NCI-H1417 treated with DMSO at 0.1 percent for 48 hours (cell line): ENCODE measurements at regions not wholly inside any gene's neighbourhood (a gene's known extent, or its start where the extent isn't known, plus 50 kb on each side); places are given as distances from the start of the nearest gene placed in this dataset.
"Not testable (repeated sequence)": the region's sequence is repeated elsewhere in the genome, so short reads cannot be mapped to it uniquely, and the experiment has no call there.

ENCODE experiments used
- DNase-seq: peaks from one replicate; lab custom pipeline; 2025; lab: John Stamatoyannopoulos, UW

- no peak for DNase-seq
These were observed 258.0 kb upstream of the KCND2 start for GRCh38 chr7:120014925-120015465.

GRCh38 chr7:120021085-120021484 is 251.9 kb upstream of the KCND2 start:
- no peak for DNase-seq

- no peak for DNase-seq
These were observed 249.3 kb upstream of the KCND2 start for GRCh38 chr7:120023494-120024167.

GRCh38 chr7:120028636-120029035 is 244.3 kb upstream of the KCND2 start:
- DNase-seq, result no peak

- no peak for DNase-seq
These were observed 242.1 kb upstream of the KCND2 start for GRCh38 chr7:120030876-120031275.

GRCh38 chr7:120033114-120033513 is 239.9 kb upstream of the KCND2 start:
- no peak for DNase-seq

- DNase-seq, result no peak
These were observed 233.8 kb upstream of the KCND2 start for GRCh38 chr7:120039138-120039537.

GRCh38 chr7:120041798-120042197 is 231.2 kb upstream of the KCND2 start:
- DNase-seq, result no peak

- no peak for DNase-seq
These were observed 229.7 kb upstream of the KCND2 start for GRCh38 chr7:120043250-120043649.

- no peak for DNase-seq
These were observed 220.0 kb upstream of the KCND2 start for GRCh38 chr7:120052884-120053382.

GRCh38 chr7:120053390-120053961 is 219.5 kb upstream of the KCND2 start:
- DNase-seq, result no peak

GRCh38 chr7:120054376-120055100 is 218.4 kb upstream of the KCND2 start:
- no peak for DNase-seq

- DNase-seq, result no peak
These were observed 217.7 kb upstream of the KCND2 start for GRCh38 chr7:120055300-120055699.

GRCh38 chr7:120056227-120056626 is 216.7 kb upstream of the KCND2 start:
- DNase-seq, result no peak

- no peak for DNase-seq
These were observed 213.3 kb upstream of the KCND2 start for GRCh38 chr7:120059641-120060040.

GRCh38 chr7:120060281-120060680 is 212.7 kb upstream of the KCND2 start:
- no peak for DNase-seq

- no peak for DNase-seq
These were observed 212.1 kb upstream of the KCND2 start for GRCh38 chr7:120060875-120061274.

GRCh38 chr7:120064565-120064964 is 208.4 kb upstream of the KCND2 start:
- no peak for DNase-seq

- not testable (repeated sequence) for DNase-seq
These were observed 206.1 kb upstream of the KCND2 start for GRCh38 chr7:120066898-120067297.

- no peak for DNase-seq
These were observed 202.8 kb upstream of the KCND2 start for GRCh38 chr7:120070201-120070600.

- no peak for DNase-seq
These were observed 195.2 kb upstream of the KCND2 start for GRCh38 chr7:120077777-120078176.

- no peak for DNase-seq
These were observed 194.0 kb upstream of the KCND2 start for GRCh38 chr7:120079022-120079421.

- no peak for DNase-seq
These were observed 193.3 kb upstream of the KCND2 start for GRCh38 chr7:120079704-120080103.
